ENCODE measurements at regions not wholly inside any gene's neighbourhood (a gene's known extent, or its start where the extent isn't known, plus 50 kb on each side); places are given as distances from the start of the nearest gene placed in this dataset.
"Not testable (repeated sequence)": the region's sequence is repeated elsewhere in the genome, so short reads cannot be mapped to it uniquely, and the experiment has no call there.

DNA sequence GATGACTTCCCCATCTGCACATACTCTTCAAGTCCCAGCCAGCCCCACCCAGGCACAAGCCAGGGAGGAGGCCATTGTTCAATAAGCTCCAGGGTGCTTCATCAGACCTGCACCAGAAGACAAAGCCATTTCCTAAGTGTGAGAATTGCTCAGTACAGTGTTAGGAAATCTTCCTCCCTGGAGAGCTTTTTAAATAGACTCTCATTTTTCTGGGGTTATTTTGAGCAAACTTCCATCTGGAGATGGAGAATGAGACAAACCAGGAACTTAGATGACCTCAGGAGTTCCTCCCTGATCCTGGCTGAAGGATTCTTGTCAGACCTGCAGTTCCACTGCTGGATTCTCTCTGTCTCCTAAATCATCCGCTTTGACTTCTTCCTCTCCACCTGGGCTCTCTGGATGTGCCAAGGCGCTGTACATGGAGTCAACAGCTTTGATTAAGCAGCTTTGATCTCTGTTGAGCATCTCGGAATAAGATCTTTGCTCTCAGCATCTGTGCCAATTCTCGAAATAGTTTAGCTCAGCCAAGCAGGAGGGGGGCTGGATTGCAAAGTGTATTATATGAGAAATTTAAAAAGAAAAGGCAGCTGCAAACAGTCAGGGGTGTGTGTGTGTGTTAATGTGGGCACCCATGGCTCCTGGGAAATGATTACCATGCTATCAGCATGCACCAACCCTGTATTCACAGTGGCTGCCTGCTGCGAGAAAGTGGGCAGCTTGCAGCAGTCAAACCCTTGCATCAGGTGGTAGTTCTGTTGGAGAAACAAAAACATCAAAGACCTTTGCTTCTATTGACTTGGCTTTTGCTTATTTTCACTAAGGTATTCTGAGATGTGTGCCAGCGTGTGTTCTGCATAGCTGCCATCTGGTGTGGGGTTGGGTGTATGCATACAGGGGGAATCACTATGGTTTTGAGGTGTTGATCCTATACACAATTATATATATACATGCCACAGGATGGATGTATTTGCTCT is 70.2 kb upstream of the NAV2 start:
- no peak overlapping the region for H3K27ac Mint-ChIP-seq
- ATAC-seq (replicated peaks) (no peak), DNase-seq (no peak)
- no peaks in the 10 kb centered on the region for H3K36me3 Mint-ChIP-seq
- no peaks in the 10 kb centered on the region for H3K4me1 Mint-ChIP-seq
- peaks cover 0 to 29% of the 10 kb centered on the region in 2 donors for H3K27me3 Mint-ChIP-seq
- H3K4me3 Mint-ChIP-seq: no peak overlapping the region
- peaks cover 0 to 3% of the 10 kb centered on the region in 2 donors for H3K9me3 Mint-ChIP-seq

DNA sequence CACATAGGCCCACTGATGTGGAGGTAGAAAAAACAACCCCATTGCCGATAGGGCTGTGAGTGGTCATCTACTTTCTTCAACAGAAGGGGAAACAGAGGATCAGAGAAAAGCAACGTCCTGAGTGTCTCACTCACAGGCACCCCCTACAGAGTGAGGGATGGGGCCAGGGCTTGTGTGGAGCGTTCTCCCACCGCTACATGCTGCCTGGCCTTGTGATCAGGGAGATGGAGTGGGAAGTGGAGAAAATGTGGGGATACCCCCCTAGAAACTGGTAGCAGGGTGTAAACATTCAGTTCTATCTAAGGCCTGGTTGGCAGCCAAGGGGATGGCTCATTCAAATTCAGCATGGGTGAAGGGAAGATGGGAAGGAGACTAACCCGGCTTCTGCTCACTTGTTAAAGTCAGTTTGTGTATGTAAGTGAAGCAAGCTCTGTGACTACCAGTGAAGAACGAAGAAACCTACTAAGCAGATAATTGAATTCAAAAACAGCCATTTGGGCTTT is 73.0 kb upstream of the NAV2 start:
- Mint-ChIP-seq H3K27ac (no peak overlapping the region), H3K4me1 (no peaks in the 10 kb centered on the region), H3K36me3 (no peaks in the 10 kb centered on the region), H3K9me3 (peaks cover 8 to 9% of the 10 kb centered on the region in 2 donors), H3K27me3 (peaks cover 0 to 17% of the 10 kb centered on the region in 2 donors), H3K4me3 (no peak overlapping the region)
- no peak for ATAC-seq (replicated peaks)
- no peak for DNase-seq

DNA sequence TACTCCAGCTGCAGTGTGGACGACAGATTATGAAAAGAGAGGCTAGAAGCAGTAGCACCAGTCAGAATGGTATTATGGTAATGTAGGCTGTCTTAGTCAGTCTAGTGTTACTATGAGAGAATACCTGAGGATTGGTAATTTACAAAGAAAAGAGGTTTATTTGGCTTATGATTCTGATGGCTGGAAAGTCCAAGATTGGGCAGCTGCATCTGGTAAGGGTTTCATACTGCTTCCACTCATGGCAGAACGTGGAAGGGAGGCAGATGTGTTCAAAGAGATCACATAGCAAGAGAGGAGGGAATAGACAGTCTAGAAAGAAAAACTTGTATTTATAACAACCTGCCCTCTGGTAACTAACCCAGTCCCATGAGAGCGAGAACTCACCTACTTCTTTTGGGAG is 77.3 kb upstream of the NAV2 start:
- H3K27ac Mint-ChIP-seq: no peak overlapping the region
- H3K36me3 Mint-ChIP-seq: no peaks in the 10 kb centered on the region
- ATAC-seq (replicated peaks) (no peak), DNase-seq (no peak)
- no peaks in the 10 kb centered on the region for H3K27me3 Mint-ChIP-seq
- peaks cover 6 to 13% of the 10 kb centered on the region in 2 donors for H3K9me3 Mint-ChIP-seq
- no peaks in the 10 kb centered on the region for H3K4me1 Mint-ChIP-seq
- no peak overlapping the region for H3K4me3 Mint-ChIP-seq

DNA sequence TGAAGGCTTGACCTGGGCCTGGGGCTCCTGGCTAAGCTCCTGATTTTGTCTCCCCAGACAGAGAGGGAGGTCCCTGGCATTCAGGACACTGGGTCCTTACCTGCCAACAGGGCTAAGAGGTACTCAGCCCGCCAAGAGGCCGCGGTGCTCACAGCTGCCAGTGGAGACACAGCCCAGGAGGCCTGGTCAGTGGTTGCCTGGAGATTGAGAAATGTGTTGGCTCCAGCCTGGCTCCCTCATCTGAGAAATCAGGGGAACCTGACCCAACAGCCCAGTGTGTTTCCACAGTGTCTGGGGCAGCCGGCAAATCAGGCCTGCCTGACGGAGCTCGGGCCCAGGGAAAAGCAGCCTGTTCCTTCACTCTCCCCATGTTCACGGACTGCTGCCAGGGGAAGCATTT is 79.4 kb upstream of the NAV2 start:
- Mint-ChIP-seq H3K36me3 (no peaks in the 10 kb centered on the region), H3K4me1 (no peaks in the 10 kb centered on the region), H3K4me3 (no peak overlapping the region), H3K27ac (no peak overlapping the region), H3K27me3 (peaks cover 7 to 15% of the 10 kb centered on the region in 2 donors), H3K9me3 (peaks cover 6 to 16% of the 10 kb centered on the region in 2 donors)
- ATAC-seq (replicated peaks) (no peak), DNase-seq (no peak)

DNA sequence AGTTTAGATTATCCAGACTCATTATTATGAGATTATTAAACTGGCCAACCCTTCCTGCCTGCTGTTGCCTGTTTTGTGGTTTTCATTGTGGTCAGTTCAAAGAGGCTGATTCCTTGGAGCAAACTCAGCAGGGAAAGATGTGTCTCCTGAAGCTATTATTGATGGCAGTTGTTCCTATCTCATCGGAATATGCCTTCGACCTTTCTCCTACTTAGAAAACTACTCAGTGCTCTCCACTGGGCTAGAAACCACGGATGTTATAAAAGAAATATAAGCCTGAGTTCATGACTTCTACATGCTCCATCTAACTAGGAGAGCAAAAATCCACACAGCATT is 80.2 kb upstream of the NAV2 start:
- Mint-ChIP-seq H3K9me3 (peaks cover 6 to 16% of the 10 kb centered on the region in 2 donors), H3K4me3 (no peak overlapping the region), H3K27me3 (peaks cover 7 to 19% of the 10 kb centered on the region in 2 donors), H3K36me3 (no peaks in the 10 kb centered on the region), H3K27ac (no peak overlapping the region), H3K4me1 (no peaks in the 10 kb centered on the region)
- DNase-seq (no peak), ATAC-seq (replicated peaks) (no peak)

DNA sequence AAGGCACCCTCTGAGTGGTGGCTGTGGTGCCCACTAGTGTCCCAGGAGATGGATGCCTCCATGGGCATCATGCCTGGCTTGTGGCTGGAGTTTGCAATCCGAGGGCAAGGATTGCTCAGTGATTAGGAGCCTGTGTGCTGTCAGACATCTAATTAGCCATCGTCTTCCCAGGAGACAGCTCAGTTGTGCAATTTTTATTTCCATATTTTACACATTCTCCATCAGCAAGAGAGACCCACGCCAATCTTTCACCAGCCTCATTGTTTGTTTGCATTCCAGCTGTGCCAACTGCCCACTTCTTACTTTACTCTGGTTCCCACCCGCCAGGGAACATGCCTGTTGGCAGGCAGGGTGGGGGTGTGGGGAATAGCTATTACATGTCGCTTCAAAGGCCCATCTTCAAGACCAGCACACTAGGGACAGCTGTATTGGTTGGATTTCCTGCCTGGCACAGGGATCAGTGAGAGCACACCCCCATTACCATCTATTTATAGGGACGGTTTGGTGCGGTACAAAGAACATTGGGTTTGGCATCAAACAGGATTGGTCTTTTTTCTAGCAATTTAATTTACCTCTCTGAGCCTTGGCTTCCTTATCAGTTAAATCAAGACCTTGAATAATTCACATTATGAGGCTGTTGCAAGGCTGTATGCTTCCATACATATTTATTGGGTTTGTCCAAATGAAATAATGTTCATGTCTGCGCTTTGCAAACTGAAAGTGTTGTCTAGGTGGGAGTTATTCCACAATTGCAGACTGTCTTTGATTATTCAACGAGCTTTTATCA is 80.7 kb upstream of the NAV2 start:
- Mint-ChIP-seq H3K27me3 (peaks cover 7 to 19% of the 10 kb centered on the region in 2 donors), H3K27ac (no peak overlapping the region), H3K4me1 (no peaks in the 10 kb centered on the region), H3K9me3 (peaks cover 6 to 16% of the 10 kb centered on the region in 2 donors), H3K36me3 (no peaks in the 10 kb centered on the region), H3K4me3 (no peak overlapping the region)
- ATAC-seq (replicated peaks) (no peak), DNase-seq (no peak)

DNA sequence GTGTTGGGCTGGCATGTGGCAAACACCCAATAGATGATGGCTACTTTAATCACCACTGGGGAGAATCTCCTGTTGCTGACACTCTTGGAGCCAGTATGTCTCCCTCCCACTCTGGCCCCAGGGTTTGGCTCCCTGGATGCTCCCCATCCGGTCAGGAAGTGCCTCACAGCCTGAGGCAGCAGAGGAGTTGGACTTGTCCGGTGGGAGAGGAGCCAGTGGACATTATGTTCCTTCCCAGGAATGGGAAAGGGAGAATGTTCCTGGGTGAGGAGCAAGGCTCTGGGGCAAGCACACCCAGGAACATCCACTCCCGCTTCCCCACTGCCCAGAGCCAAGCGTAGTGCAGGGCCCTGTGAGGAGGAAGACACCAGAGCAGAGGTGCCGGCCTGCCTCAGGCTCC is 84.6 kb upstream of the NAV2 start:
- ATAC-seq (replicated peaks): no peak
- H3K4me3 Mint-ChIP-seq: no peak overlapping the region
- no peaks in the 10 kb centered on the region for H3K36me3 Mint-ChIP-seq
- no peak for DNase-seq
- peaks cover 3 to 11% of the 10 kb centered on the region in 2 donors for H3K9me3 Mint-ChIP-seq
- peaks cover 7 to 19% of the 10 kb centered on the region in 2 donors for H3K27me3 Mint-ChIP-seq
- no peak overlapping the region for H3K27ac Mint-ChIP-seq
- H3K4me1 Mint-ChIP-seq: no peaks in the 10 kb centered on the region

DNA sequence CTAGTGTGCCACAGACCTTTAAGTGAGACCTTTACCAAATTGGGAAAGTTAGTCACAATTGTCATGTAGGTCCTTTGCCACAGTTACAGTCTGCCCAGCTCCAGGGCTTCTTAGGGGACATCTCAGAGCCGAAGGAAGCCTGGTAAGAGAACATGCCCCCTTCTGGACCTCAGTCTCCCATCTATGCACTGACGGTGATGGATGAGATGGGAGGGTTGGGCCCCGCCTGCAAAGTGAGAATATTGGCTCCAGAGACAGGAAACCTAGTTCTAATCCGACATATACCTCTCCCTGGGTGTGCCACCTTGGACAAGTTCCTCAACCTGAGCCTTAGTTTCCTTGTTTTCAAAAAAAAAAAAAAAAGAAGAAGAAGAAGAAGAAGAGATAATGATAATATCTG is 85.1 kb upstream of the NAV2 start:
- ATAC-seq (replicated peaks): no peak
- no peaks in the 10 kb centered on the region for H3K36me3 Mint-ChIP-seq
- H3K9me3 Mint-ChIP-seq: peaks cover 3 to 11% of the 10 kb centered on the region in 2 donors
- H3K27ac Mint-ChIP-seq: no peak overlapping the region
- no peak overlapping the region for H3K4me3 Mint-ChIP-seq
- peaks cover 7 to 19% of the 10 kb centered on the region in 2 donors for H3K27me3 Mint-ChIP-seq
- no peak for DNase-seq
- no peaks in the 10 kb centered on the region for H3K4me1 Mint-ChIP-seq

DNA sequence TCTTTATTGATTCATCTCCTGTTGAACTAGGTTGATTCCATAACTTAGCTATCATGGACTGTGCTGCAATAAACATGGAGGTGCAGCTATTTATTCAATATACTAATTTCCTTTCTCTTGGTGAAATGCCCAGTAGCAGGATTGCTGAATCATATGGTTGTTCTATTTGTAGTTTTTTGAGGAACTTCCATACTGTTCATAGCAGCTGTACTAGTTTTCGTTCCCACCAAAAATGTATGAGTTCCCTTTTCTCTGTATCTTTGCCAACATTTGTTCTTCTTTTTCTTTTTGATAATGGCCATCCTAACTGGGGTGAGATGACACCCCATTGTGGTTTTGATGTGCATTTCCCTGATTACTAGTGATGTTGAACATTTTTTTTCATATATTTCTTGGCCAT is 87.2 kb upstream of the NAV2 start:
- ATAC-seq (replicated peaks) (no peak), DNase-seq (no peak)
- Mint-ChIP-seq H3K36me3 (no peaks in the 10 kb centered on the region), H3K4me3 (no peak overlapping the region), H3K27me3 (peaks cover 7 to 26% of the 10 kb centered on the region in 2 donors), H3K9me3 (peaks cover 8 to 11% of the 10 kb centered on the region in 2 donors), H3K4me1 (no peaks in the 10 kb centered on the region), H3K27ac (no peak overlapping the region)

DNA sequence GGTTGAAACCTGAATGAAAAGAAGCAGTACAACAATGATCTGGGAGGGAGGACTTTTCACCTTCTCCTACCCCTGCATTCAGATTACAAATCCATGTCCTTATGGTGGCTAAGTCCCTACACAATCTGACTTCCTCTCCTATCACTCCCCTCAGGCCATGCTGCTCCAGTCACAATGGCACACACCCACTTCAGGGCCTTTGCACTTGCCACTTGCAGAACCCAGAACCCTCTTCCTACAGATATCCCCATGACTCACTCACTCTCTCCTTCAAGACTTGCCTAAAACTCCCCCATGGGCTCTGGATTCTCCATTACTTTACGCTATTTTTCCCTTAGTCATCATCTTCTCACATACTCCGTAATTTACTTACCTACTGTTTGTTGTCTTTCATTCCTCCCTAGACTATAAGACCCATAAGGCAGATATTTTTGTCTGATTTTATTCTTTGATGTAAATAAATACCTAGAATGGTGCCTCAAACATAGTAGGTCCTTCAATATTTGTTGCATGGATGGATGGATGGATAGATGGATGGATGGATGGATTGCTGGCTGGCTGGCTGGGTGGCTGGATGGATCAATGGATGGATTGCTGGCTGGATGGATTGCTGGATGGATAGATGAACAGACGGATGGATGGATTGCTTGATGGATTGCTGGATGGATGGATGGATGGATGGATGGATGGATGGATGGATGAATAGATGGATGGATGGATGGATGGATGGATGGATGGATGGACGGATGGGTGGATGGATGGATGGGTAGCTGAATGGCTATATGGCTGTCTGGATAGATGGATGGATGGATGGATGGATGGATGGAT is 94.7 kb upstream of the NAV2 start:
- ATAC-seq (replicated peaks) (no peak), DNase-seq (no peak)
- Mint-ChIP-seq H3K9me3 (peaks cover 10 to 11% of the 10 kb centered on the region in 2 donors), H3K4me1 (no peaks in the 10 kb centered on the region), H3K27ac (no peak overlapping the region), H3K36me3 (no peaks in the 10 kb centered on the region), H3K27me3 (peaks cover 0 to 8% of the 10 kb centered on the region in 2 donors), H3K4me3 (no peak overlapping the region)

DNA sequence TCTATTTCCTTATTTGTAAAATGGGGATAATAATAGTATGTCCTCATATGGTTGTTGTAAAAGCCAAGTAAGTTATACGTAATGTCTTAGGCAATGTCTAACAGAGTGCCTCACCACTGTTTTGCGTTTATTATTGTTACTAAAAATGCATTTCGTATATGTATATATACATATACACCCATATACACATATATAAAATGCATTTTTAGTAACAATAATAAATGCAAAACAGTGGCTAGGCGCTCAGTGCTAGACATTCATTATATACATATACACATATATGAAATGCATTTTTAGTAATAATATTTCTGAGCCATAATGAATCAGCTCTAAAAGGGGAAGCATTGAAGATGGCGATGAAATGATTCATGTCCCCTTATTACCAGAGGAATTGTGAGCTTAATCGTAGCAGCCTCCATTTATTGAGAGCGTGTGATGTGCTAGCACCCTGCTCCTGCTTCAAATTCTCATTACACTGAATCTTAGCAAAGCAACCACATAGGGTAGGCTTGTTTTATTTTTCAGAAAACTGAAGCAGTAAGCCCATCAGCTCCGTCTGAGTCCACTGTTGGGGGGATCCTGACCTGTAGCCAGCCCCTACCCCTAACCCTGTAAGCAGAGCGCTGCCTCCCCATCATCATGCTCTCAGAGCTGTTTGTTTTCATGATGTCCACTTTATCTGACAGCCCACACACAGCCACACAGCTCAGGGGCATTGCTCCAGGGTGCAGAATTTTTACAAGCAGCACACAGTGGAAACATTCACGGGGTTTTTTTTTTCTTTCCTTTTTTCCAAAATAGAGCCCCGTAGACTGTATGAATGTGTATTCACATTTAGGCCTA is 97.1 kb upstream of the NAV2 start:
- ATAC-seq (replicated peaks) (no peak), DNase-seq (no peak)
- Mint-ChIP-seq H3K27ac (no peak overlapping the region), H3K4me3 (no peak overlapping the region), H3K27me3 (peaks cover 0 to under 1% of the 10 kb centered on the region in 2 donors), H3K36me3 (no peaks in the 10 kb centered on the region), H3K9me3 (peaks cover 19 to 27% of the 10 kb centered on the region in 2 donors), H3K4me1 (no peaks in the 10 kb centered on the region)

DNA sequence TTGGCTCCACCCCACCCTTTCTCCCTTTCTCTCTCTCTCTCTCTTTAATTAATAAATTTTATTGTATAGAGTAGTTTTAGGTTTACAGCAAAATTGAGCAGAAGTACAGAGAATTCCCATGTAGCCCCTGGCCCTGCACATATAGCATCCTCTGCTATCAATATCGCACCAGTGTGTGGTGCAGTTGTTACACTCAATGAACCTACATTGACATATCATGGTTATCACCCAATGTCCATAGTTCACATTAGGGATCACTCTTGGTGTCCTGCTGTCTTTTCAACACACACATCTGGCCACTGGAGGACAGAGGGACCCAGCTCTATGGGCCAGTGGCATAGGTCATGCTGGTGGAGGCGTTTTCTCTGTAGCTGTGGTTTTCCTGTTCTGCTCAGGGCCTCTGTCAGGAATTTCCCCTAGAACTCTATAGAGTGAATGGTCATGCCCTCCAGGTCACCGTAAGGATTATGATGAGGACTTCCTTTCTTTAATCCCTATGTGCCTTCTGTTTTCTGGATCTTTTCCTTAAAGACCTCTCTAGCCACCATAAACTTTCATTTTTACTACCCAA is 98.2 kb upstream of the NAV2 start:
- Mint-ChIP-seq H3K36me3 (no peaks in the 10 kb centered on the region), H3K4me1 (no peaks in the 10 kb centered on the region), H3K27ac (no peak overlapping the region), H3K4me3 (no peak overlapping the region), H3K9me3 (peaks cover 22 to 30% of the 10 kb centered on the region in 2 donors), H3K27me3 (peaks cover 0 to 4% of the 10 kb centered on the region in 2 donors)
- no peak for ATAC-seq (replicated peaks)
- DNase-seq: no peak

DNA sequence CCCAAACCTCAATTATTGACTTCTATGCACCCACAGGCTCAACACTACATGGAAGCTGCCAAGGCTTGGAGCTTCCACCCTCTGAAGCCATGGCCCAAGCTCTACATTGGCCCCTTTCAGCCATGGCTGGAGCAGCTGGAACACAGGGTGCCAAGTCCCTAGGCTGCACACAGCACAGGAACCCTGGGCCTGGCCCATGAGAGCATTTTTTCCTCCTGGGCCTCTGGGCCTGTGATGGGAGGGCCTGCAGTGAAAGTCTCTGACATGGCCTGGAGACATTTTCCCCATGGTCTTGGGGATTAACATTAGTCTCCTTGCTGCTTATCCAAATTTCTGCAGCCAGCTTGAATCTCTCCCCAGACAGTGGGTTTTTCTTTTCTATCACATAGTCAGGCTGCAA is 100.6 kb upstream of the NAV2 start:
- not testable (repeated sequence) for H3K27ac Mint-ChIP-seq; ATAC-seq (replicated peaks)

More for the DNA sequence above, 100.6 kb upstream of the NAV2 start:
- not testable (repeated sequence) for H3K36me3 Mint-ChIP-seq, DNase-seq, H3K4me1 Mint-ChIP-seq, H3K4me3 Mint-ChIP-seq, H3K27me3 Mint-ChIP-seq
- peaks cover 17 to 20% of the 10 kb centered on the region in 2 donors for H3K9me3 Mint-ChIP-seq
